ENCODE measurements at regions not wholly inside any gene's neighbourhood (a gene's known extent, or its start where the extent isn't known, plus 50 kb on each side); places are given as distances from the start of the nearest gene placed in this dataset.
"Not testable (repeated sequence)": the region's sequence is repeated elsewhere in the genome, so short reads cannot be mapped to it uniquely, and the experiment has no call there.

- no peak for DNase-seq
Observed at GRCh38 chr12:114025935-114026334, 59.8 kb upstream of the RBM19 start.

- not testable (repeated sequence) for DNase-seq
Observed at GRCh38 chr12:114022081-114022480, 56.0 kb upstream of the RBM19 start.

GRCh38 chr12:114018669-114019068 lies 52.5 kb upstream of the RBM19 start:
- peak in 3 of 56 donors; percentile 7 to 27 (median 10) for DNase-seq

Measured in amygdala (tissue), 56 donors.